ENCODE measurements at regions not wholly inside any gene's neighbourhood (a gene's known extent, or its start where the extent isn't known, plus 50 kb on each side); places are given as distances from the start of the nearest gene placed in this dataset.

DNA sequence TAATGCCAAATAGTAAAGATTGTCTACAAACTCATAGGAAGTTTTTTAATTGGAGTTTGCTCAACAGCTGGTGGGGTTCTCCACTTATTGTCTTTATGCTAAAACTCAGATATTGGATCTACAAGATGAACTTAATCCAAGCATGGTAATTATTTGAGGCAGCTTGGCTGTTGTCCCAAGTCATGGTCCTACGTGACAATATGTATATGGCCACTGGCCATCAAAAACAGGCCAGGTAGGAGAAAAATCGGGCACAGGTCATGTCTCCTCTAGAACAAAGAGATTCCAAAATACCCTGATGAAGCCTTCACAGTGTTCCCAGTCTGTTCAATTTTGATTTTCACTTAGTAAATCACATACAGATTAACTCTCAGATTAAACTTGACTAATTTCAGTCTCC, 606.4 kb downstream of the TNS3 start:
- Histone ChIP-seq H3K36me3 (ENCODE audit: control insufficient read depth, insufficient read depth, low read length, severe bottlenecking) (no peaks in the 10 kb centered on the region), H3K4me3 (ENCODE audit: low read length) (no peak overlapping the region), H3K4me1 (ENCODE audit: control insufficient read depth, insufficient read depth, low read length) (peaks cover 7% of the 10 kb centered on the region), H3K27me3 (replicated peaks; ENCODE audit: control insufficient read depth, insufficient read depth, low read length) (no peaks in the 10 kb centered on the region), H3K9me3 (ENCODE audit: control insufficient read depth, low read length) (no peaks in the 10 kb centered on the region), H3K9ac (ENCODE audit: low read length) (no peak overlapping the region)
- no peak for DNase-seq (ENCODE audit: low read depth)

DNA sequence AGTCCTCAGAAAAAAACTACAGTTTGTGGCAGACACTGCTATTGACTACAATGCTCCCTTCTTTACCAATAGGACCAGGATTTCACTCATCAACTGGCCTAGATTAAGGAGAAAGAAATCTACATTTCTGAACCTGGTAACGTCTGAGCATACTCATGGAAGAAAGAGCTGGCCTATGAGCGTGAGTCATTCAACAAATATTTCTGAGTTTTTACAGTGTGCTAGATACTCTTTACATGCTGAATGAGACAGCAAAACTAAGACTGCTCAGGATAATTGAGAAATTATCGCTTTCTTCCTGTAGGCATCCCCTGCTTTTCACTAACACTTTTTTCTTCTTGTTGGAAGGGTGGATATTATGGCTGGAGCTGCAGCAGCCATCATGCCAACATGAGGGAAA, 609.7 kb downstream of the TNS3 start:
- H3K36me3 ChIP-seq (ENCODE audit: control insufficient read depth, insufficient read depth, low read length, severe bottlenecking), result no peaks in the 10 kb centered on the region
- peak; percentile 56 for DNase-seq (ENCODE audit: low read depth)

DNA sequence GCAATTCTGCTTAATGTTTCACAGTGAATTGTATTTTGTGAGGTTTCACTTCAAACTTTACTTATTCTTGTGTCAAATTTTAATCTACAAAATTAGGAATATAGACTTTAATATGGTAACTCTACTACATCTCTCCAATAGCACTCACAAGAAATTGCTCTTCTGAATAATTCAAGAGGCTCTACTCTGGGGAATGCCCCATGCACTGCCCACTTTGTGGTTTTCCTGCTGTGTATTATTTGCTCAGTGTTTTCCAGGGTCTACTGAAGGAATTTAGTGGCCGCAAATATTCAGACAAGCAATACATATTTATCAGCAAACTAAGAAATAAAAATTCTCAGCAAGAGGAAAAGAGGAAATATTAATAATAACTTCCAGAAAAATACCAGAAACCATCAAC, 611.4 kb downstream of the TNS3 start:
- Histone ChIP-seq H3K36me3 (ENCODE audit: control insufficient read depth, insufficient read depth, low read length, severe bottlenecking) (no peaks in the 10 kb centered on the region), H3K27me3 (replicated peaks; ENCODE audit: control insufficient read depth, insufficient read depth, low read length) (no peaks in the 10 kb centered on the region), H3K9me3 (ENCODE audit: control insufficient read depth, low read length) (peaks cover 20% of the 10 kb centered on the region), H3K4me1 (ENCODE audit: control insufficient read depth, insufficient read depth, low read length) (peaks cover 19% of the 10 kb centered on the region), H3K9ac (ENCODE audit: low read length) (no peak overlapping the region), H3K4me3 (ENCODE audit: low read length) (no peak overlapping the region)
- no peak for DNase-seq (ENCODE audit: low read depth)

More for the DNA sequence above, 609.7 kb downstream of the TNS3 start:
- H3K4me1 ChIP-seq (ENCODE audit: control insufficient read depth, insufficient read depth, low read length), result peaks cover 19% of the 10 kb centered on the region
- no peaks in the 10 kb centered on the region for H3K27me3 ChIP-seq (replicated peaks; ENCODE audit: control insufficient read depth, insufficient read depth, low read length)
- peaks cover 4% of the 10 kb centered on the region for H3K9me3 ChIP-seq (ENCODE audit: control insufficient read depth, low read length)
- H3K9ac ChIP-seq (ENCODE audit: low read length), result no peak overlapping the region
- no peak overlapping the region for H3K4me3 ChIP-seq (ENCODE audit: low read length)

DNA sequence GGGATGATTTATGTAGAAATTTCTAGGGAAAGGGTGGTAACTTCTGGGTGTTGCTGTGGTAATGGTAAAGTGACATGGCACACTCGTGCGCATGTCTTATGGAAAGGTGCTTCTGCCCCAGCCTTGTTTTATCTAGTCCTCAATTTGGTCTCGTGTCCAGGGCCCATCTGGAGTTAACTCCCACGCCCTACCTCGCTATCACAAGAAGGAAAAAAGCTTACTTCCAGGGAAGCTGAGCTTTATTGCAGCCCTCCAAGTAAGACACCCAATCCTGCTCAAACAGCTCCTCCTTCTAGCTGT, 611.8 kb downstream of the TNS3 start:
- Histone ChIP-seq H3K9ac (ENCODE audit: low read length) (no peak overlapping the region), H3K9me3 (ENCODE audit: control insufficient read depth, low read length) (peaks cover 24% of the 10 kb centered on the region), H3K4me3 (ENCODE audit: low read length) (no peak overlapping the region), H3K4me1 (ENCODE audit: control insufficient read depth, insufficient read depth, low read length) (peaks cover 19% of the 10 kb centered on the region), H3K36me3 (ENCODE audit: control insufficient read depth, insufficient read depth, low read length, severe bottlenecking) (no peaks in the 10 kb centered on the region), H3K27me3 (replicated peaks; ENCODE audit: control insufficient read depth, insufficient read depth, low read length) (no peaks in the 10 kb centered on the region)
- no peak for DNase-seq (ENCODE audit: low read depth)

DNA sequence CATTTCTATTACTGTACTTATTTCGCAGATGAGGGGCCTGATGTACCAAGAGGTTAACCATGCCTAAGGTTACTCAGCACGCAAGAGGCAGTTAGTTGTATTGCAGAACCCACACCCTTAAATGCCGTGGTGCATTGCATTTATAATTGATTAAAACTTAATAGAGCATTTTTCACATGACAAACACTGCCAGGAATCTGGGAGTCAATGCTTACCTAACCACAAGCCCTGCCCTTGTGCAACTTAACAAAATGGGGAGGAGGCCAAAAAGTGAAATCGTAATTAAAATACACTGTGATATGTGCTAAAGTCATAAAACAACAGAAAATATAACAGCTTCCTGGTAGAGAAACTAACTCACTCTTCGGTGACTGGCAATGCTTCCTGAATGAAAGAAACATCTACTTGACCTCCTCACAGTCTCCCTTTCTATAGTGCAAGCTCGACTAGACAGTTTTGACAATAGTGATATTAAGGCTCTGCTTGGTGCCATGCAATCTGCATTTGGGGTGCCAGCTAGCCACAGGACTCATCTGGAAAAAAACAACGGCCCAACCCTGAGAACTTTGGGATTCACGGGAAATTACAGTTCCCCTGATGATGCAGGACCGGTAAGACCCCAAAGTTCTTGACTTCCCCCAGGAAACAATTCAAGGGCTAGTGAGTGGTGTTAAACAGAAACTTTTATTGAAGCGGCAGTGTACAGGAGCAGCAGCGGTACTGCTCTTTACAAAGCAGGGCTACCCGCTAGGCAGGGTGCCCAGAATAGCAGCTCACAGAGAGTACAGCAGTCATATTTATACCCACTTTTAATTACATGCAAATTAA, 612.4 kb downstream of the TNS3 start:
- H3K9ac ChIP-seq (ENCODE audit: low read length), result no peak overlapping the region
- H3K4me1 ChIP-seq (ENCODE audit: control insufficient read depth, insufficient read depth, low read length), result peaks cover 19% of the 10 kb centered on the region
- H3K27me3 ChIP-seq (replicated peaks; ENCODE audit: control insufficient read depth, insufficient read depth, low read length), result no peaks in the 10 kb centered on the region
- H3K36me3 ChIP-seq (ENCODE audit: control insufficient read depth, insufficient read depth, low read length, severe bottlenecking), result no peaks in the 10 kb centered on the region
- peaks cover 30% of the 10 kb centered on the region for H3K9me3 ChIP-seq (ENCODE audit: control insufficient read depth, low read length)
- DNase-seq (ENCODE audit: low read depth), result no peak
- no peak overlapping the region for H3K4me3 ChIP-seq (ENCODE audit: low read length)

DNA sequence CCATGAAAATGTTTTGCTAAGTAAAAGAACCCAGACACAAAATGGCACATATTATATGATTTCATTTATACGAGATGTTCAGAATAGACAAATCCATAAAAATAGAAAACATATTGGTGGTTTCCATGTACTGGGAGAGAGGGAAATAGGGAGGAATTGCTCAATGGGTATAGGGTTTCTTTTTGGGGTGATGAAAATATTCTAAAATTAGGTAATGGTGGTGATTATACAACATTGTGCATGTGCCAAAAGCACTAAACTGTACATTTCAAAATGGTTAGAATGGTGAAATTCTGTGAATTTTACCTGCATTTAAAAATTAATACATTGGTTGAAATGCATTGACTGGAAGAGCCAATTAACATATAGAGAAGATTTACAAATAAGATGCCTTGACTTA, 613.9 kb downstream of the TNS3 start:
- no peaks in the 10 kb centered on the region for H3K27me3 ChIP-seq (replicated peaks; ENCODE audit: control insufficient read depth, insufficient read depth, low read length)
- H3K36me3 ChIP-seq (ENCODE audit: control insufficient read depth, insufficient read depth, low read length, severe bottlenecking), result no peaks in the 10 kb centered on the region
- H3K4me3 ChIP-seq (ENCODE audit: low read length), result no peak overlapping the region
- peak; percentile 34 for DNase-seq (ENCODE audit: low read depth)
- no peak overlapping the region for H3K9ac ChIP-seq (ENCODE audit: low read length)
- peaks cover 19% of the 10 kb centered on the region for H3K4me1 ChIP-seq (ENCODE audit: control insufficient read depth, insufficient read depth, low read length)
- H3K9me3 ChIP-seq (ENCODE audit: control insufficient read depth, low read length), result peaks cover 45% of the 10 kb centered on the region

DNA sequence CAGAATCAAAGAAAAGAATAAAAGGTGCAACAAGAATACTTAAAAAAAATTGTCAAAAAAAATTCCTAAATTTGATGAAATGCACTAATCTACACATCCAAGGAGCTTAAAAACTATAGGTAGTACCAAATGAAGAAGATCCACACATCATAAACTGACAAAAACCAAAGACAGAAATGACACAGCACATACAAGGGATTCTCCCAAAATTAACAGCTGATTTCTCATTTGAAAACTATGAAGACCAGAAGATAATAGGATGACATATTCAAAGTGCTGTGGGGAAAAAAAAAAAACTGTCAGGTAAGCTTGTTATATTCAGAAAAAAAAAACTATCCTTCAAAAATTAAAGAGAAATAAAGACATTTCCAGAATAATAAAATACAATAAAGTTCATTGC, 618.2 kb downstream of the TNS3 start:
- Histone ChIP-seq H3K4me1 (ENCODE audit: control insufficient read depth, insufficient read depth, low read length) (no peaks in the 10 kb centered on the region), H3K36me3 (ENCODE audit: control insufficient read depth, insufficient read depth, low read length, severe bottlenecking) (no peaks in the 10 kb centered on the region), H3K27me3 (replicated peaks; ENCODE audit: control insufficient read depth, insufficient read depth, low read length) (no peaks in the 10 kb centered on the region), H3K9me3 (ENCODE audit: control insufficient read depth, low read length) (peaks cover 54% of the 10 kb centered on the region), H3K4me3 (ENCODE audit: low read length) (peak overlapping the region; percentile 49), H3K9ac (ENCODE audit: low read length) (no peak overlapping the region)
- DNase-seq (ENCODE audit: low read depth), result no peak

DNA sequence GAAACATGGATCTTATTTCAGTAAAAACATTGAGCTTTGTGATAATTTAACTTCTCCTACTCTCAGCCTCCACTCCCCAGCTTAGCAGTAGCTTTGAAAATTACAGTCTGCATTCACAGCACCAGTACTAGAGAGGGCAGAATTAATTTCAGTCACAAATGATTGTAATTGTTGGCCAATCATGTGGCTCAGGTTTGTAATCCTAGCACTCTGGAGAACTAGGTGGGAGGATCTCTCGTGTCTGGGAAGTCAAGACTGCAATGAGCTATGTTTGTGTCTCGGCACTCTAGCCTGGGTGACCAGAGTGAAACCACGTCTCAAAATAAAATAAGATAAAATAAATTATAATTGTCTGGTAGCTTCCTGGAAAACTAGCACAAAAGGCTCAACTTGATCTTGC, 620.9 kb downstream of the TNS3 start:
- DNase-seq (ENCODE audit: low read depth), result no peak
- Histone ChIP-seq H3K4me1 (ENCODE audit: control insufficient read depth, insufficient read depth, low read length) (no peaks in the 10 kb centered on the region), H3K9ac (ENCODE audit: low read length) (no peak overlapping the region), H3K4me3 (ENCODE audit: low read length) (no peak overlapping the region), H3K9me3 (ENCODE audit: control insufficient read depth, low read length) (peaks cover 39% of the 10 kb centered on the region), H3K36me3 (ENCODE audit: control insufficient read depth, insufficient read depth, low read length, severe bottlenecking) (no peaks in the 10 kb centered on the region), H3K27me3 (replicated peaks; ENCODE audit: control insufficient read depth, insufficient read depth, low read length) (no peaks in the 10 kb centered on the region)

DNA sequence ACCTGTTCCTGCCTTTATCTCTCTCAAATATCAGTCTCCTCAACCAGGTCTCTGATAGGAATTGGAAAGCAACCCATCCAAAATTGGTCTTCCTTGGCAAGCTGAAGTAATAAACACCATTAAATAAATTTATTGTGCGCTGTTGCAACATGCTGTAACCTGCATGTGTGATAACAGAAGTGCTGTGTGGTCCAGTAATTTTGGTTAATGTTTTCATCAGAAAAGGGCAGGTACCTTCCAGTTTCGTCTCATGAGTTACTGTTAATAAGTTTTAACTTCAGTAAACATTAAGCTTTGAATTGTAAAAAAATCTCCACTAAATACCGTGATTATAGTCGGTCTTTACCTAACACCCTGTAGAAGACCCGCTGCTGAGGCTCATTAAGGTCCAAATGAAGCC, 624.7 kb downstream of the TNS3 start:
- Histone ChIP-seq H3K27me3 (replicated peaks; ENCODE audit: control insufficient read depth, insufficient read depth, low read length) (no peaks in the 10 kb centered on the region), H3K36me3 (ENCODE audit: control insufficient read depth, insufficient read depth, low read length, severe bottlenecking) (no peaks in the 10 kb centered on the region), H3K4me1 (ENCODE audit: control insufficient read depth, insufficient read depth, low read length) (no peaks in the 10 kb centered on the region), H3K9me3 (ENCODE audit: control insufficient read depth, low read length) (peaks cover 3% of the 10 kb centered on the region), H3K4me3 (ENCODE audit: low read length) (no peak overlapping the region), H3K9ac (ENCODE audit: low read length) (no peak overlapping the region)
- DNase-seq (ENCODE audit: low read depth), result no peak

DNA sequence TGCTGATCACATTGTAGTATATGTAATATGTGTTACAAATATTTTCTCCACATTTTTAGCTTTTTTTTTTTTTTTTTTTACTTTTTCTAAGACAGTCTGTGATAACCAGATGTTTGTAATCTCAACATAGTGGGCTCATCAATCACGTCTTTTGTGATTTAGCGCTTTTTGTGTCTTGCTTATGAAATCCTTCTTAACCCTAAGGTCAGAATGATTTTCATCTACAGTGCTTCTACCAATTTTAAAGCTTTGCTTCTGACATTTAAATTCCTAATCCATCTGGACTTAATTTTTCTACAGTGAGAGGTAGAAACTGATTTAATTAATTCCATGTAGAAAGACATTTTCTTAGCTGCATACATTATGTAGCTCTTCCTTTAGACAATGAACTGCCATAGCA, 626.4 kb downstream of the TNS3 start:
- no peak overlapping the region for H3K9ac ChIP-seq (ENCODE audit: low read length)
- no peak overlapping the region for H3K4me3 ChIP-seq (ENCODE audit: low read length)
- no peaks in the 10 kb centered on the region for H3K36me3 ChIP-seq (ENCODE audit: control insufficient read depth, insufficient read depth, low read length, severe bottlenecking)
- peaks cover 7% of the 10 kb centered on the region for H3K27me3 ChIP-seq (replicated peaks; ENCODE audit: control insufficient read depth, insufficient read depth, low read length)
- no peak for DNase-seq (ENCODE audit: low read depth)
- H3K4me1 ChIP-seq (ENCODE audit: control insufficient read depth, insufficient read depth, low read length), result no peaks in the 10 kb centered on the region
- H3K9me3 ChIP-seq (ENCODE audit: control insufficient read depth, low read length), result no peaks in the 10 kb centered on the region

DNA sequence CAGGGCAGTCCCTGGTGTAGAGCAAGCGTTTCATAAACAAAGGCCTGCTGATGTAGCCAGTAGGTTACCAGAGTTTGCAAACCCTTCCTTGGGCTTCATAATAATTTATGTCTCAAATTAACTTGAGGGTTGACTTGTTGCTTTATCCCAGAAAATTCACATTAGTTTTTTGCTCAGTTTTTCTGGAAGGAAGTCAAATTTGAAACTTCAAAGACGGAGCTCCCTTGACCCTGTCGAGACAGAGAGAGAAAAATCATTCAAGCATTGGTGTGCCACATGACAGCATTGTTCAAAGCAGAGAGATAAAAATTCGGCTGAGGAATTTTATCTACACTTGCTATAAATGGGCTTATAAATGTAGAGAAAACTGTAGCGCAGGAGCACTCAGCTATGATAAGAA, 627.7 kb downstream of the TNS3 start:
- H3K27me3 ChIP-seq (replicated peaks; ENCODE audit: control insufficient read depth, insufficient read depth, low read length), result peaks cover 20% of the 10 kb centered on the region
- H3K9ac ChIP-seq (ENCODE audit: low read length), result no peak overlapping the region
- no peak for DNase-seq (ENCODE audit: low read depth)
- H3K4me1 ChIP-seq (ENCODE audit: control insufficient read depth, insufficient read depth, low read length), result no peaks in the 10 kb centered on the region
- no peaks in the 10 kb centered on the region for H3K9me3 ChIP-seq (ENCODE audit: control insufficient read depth, low read length)
- H3K36me3 ChIP-seq (ENCODE audit: control insufficient read depth, insufficient read depth, low read length, severe bottlenecking), result no peaks in the 10 kb centered on the region
- H3K4me3 ChIP-seq (ENCODE audit: low read length), result no peak overlapping the region

DNA sequence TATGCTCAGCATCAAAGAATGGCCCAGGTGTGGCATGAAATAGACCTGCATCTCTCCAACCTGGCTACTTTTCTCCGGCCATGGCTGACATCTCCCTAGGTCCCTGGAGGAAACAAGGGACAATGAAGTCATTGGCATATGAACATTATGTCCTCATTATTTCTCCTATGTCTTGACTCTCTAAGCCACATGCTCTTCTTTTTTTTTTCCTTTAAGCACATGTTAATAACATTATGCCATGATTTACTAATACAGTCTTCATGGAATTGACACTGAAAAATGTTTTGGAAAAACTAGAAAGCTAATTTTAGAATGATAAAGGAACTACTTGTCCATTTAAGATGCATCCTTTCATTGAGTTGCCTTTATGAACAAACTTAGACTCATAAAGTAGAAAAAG, 628.9 kb downstream of the TNS3 start:
- H3K4me1 ChIP-seq (ENCODE audit: control insufficient read depth, insufficient read depth, low read length), result peaks cover 5% of the 10 kb centered on the region
- peaks cover 21% of the 10 kb centered on the region for H3K27me3 ChIP-seq (replicated peaks; ENCODE audit: control insufficient read depth, insufficient read depth, low read length)
- H3K36me3 ChIP-seq (ENCODE audit: control insufficient read depth, insufficient read depth, low read length, severe bottlenecking), result no peaks in the 10 kb centered on the region
- H3K4me3 ChIP-seq (ENCODE audit: low read length), result no peak overlapping the region
- DNase-seq (ENCODE audit: low read depth), result no peak
- H3K9ac ChIP-seq (ENCODE audit: low read length), result no peak overlapping the region
- H3K9me3 ChIP-seq (ENCODE audit: control insufficient read depth, low read length), result no peaks in the 10 kb centered on the region
